ENCODE measurements at regions not wholly inside any gene's neighbourhood (a gene's known extent, or its start where the extent isn't known, plus 50 kb on each side); places are given as distances from the start of the nearest gene placed in this dataset.

- ChIA-PET POLR2A (no interaction called here), CTCF (no interaction called here)
- no peak for TF ChIP-seq CTCF (IDR thresholded peaks at IDR 0.05)
- Mint-ChIP-seq H3K9me3 (no peaks in the 10 kb centered on the region), H3K4me1 (ENCODE audit: low read depth) (no peaks in the 10 kb centered on the region), H3K36me3 (ENCODE audit: low read depth) (no peaks in the 10 kb centered on the region), H3K4me3 (no peak overlapping the region), H3K27ac (no peak overlapping the region), H3K27me3 (no peaks in the 10 kb centered on the region)
- no peak for ATAC-seq
- DNase-seq, result no peak
- intact Hi-C loops (cut with micrococcal nuclease), result no loop called here
These were observed 188.7 kb upstream of the HNMT start for GRCh38 chr2:137775529-137775928.

DNA sequence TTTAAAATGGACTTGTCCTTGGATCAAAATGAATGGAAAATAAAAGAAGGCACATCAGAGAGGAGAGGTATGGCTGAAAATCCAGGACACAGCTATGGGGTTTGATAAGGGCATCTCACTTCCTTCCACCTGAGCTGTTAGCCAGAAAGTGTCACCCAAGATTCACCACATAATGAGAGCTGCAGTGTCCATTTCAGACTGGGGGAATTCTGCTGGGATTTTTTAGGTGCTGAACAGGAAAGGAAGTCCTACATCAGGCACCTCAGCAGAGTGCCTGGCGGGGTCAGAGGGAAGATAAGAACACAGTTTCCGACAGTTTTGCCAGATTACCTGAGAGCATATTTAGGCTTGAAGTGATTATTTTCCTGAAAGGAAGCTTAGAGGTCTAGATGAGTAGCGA, 187.6 kb upstream of the HNMT start:
- Mint-ChIP-seq H3K27me3 (no peaks in the 10 kb centered on the region), H3K4me3 (no peak overlapping the region)

GRCh38 chr2:137797641-137798040, 166.6 kb upstream of the HNMT start:
- Mint-ChIP-seq H3K36me3 (ENCODE audit: low read depth) (no peaks in the 10 kb centered on the region), H3K4me1 (ENCODE audit: low read depth) (no peaks in the 10 kb centered on the region), H3K27ac (no peak overlapping the region), H3K9me3 (peaks cover 5% of the 10 kb centered on the region), H3K27me3 (no peaks in the 10 kb centered on the region), H3K4me3 (no peak overlapping the region)
- no peak for ATAC-seq
- no peak for DNase-seq
- CTCF ChIA-PET, result no interaction called here
- POLR2A ChIA-PET, result no interaction called here
- no peak for TF ChIP-seq CTCF (IDR thresholded peaks at IDR 0.05)
- intact Hi-C loops (cut with micrococcal nuclease), result no loop called here

More for the DNA sequence above, 187.6 kb upstream of the HNMT start:
- Mint-ChIP-seq H3K9me3 (no peaks in the 10 kb centered on the region), H3K27ac (no peak overlapping the region), H3K4me1 (ENCODE audit: low read depth) (no peaks in the 10 kb centered on the region), H3K36me3 (ENCODE audit: low read depth) (no peaks in the 10 kb centered on the region)
- DNase-seq (no peak), ATAC-seq (no peak)
- CTCF ChIA-PET, result no interaction called here
- no peak for TF ChIP-seq CTCF (IDR thresholded peaks at IDR 0.05)
- intact Hi-C loops (cut with micrococcal nuclease), result no loop called here
- POLR2A ChIA-PET, result no interaction called here

GRCh38 chr2:137799600-137799999, 164.7 kb upstream of the HNMT start:
- ATAC-seq, result no peak
- DNase-seq, result no peak
- no peak for TF ChIP-seq CTCF (IDR thresholded peaks at IDR 0.05)
- Mint-ChIP-seq H3K36me3 (ENCODE audit: low read depth) (no peaks in the 10 kb centered on the region), H3K4me3 (no peak overlapping the region), H3K4me1 (ENCODE audit: low read depth) (no peaks in the 10 kb centered on the region), H3K9me3 (peaks cover 5% of the 10 kb centered on the region), H3K27me3 (no peaks in the 10 kb centered on the region), H3K27ac (no peak overlapping the region)
- CTCF ChIA-PET, result no interaction called here
- POLR2A ChIA-PET, result no interaction called here
- intact Hi-C loops (cut with micrococcal nuclease), result no loop called here

- no peaks in the 10 kb centered on the region for H3K4me1 Mint-ChIP-seq (ENCODE audit: low read depth)
- TF ChIP-seq CTCF (IDR thresholded peaks at IDR 0.05), result no peak
- intact Hi-C loops (cut with micrococcal nuclease), result no loop called here
- ChIA-PET POLR2A (no interaction called here), CTCF (no interaction called here)
- H3K36me3 Mint-ChIP-seq (ENCODE audit: low read depth), result no peaks in the 10 kb centered on the region
- no peak overlapping the region for H3K4me3 Mint-ChIP-seq
- peaks cover 5% of the 10 kb centered on the region for H3K9me3 Mint-ChIP-seq
- no peaks in the 10 kb centered on the region for H3K27me3 Mint-ChIP-seq
- DNase-seq (no peak), ATAC-seq (no peak)
- no peak overlapping the region for H3K27ac Mint-ChIP-seq
These were observed 163.9 kb upstream of the HNMT start for GRCh38 chr2:137800386-137800785.

Data from activated CD8-positive, alpha-beta T cell treated with anti-CD3 and anti-CD28 coated beads for 36 hours (primary cell).